H1 (cell line): ENCODE measurements at regions not wholly inside any gene's neighbourhood (a gene's known extent, or its start where the extent isn't known, plus 50 kb on each side); places are given as distances from the start of the nearest gene placed in this dataset.

ENCODE experiments used
- CTCF ChIA-PET: fragments of 300-600 bp; sonication (Branson Sonifier 250); formaldehyde crosslinking; loops from one replicate; lab custom pipeline; 2021; ENCODE audit not compliant: partially characterized antibody; lab: Charles Lee
- POLR2A ChIA-PET: fragments of 300-600 bp; sonication (Branson Sonifier 250); formaldehyde crosslinking; loops from one replicate; lab custom pipeline; 2021; ENCODE audit warnings: inconsistent platforms; ENCODE audit not compliant: partially characterized antibody; lab: Charles Lee
- DNase-seq, 2 experiments: peaks; one replicate each; pipeline versions ENCODE4 v3.0.0 to v3.0.0-alpha.2; 2010 to 2022; ENCODE audit warnings: low spot score in 2 of 2, low read depth in 1 of 2, mixed read lengths in 1 of 2
- FAIRE-seq: peaks from 2 replicates; lab custom pipeline; 2011; peaks lifted over from hg19 to GRCh38; lab: Jason Lieb, UNC
- H2AFZ ChIP-seq: 2 replicates; pipeline ENCODE4 v1.8.1; 2012; ENCODE audit warnings: low read length, inconsistent platforms
- H2AK5ac ChIP-seq: 2 replicates; pipeline ENCODE4 v1.6.1; 2013; ENCODE audit warnings: low read depth, low read length
- H2BK120ac ChIP-seq: replicated peaks from 2 replicates; pipeline ENCODE3; 2013; ENCODE audit warnings: low read depth, low read length, inconsistent platforms
- H2BK12ac ChIP-seq: 2 replicates; pipeline ENCODE4 v1.6.1; 2013; ENCODE audit warnings: low read depth, low read length
- H2BK15ac ChIP-seq: 2 replicates; pipeline ENCODE4 v1.6.1; 2013; ENCODE audit warnings: low read length
- H2BK20ac ChIP-seq: 2 replicates; pipeline ENCODE4 v1.6.1; 2013; ENCODE audit warnings: low read length
- H2BK5ac ChIP-seq: 2 replicates; pipeline ENCODE4 v1.6.1; 2013; ENCODE audit warnings: low read depth, low read length
- H3K14ac ChIP-seq: 2 replicates; pipeline ENCODE4 v1.6.1; 2013; ENCODE audit warnings: inconsistent platforms; ENCODE audit not compliant: insufficient read length
- H3K18ac ChIP-seq: 2 replicates; pipeline ENCODE4 v1.6.1; 2013; ENCODE audit warnings: low read length; ENCODE audit errors: extremely low read depth
- H3K23ac ChIP-seq: 2 replicates; pipeline ENCODE4 v1.6.1; 2013; ENCODE audit warnings: inconsistent platforms; ENCODE audit not compliant: insufficient read length
- H3K23me2 ChIP-seq: 2 replicates; pipeline ENCODE4 v1.6.1; 2013; ENCODE audit warnings: low read depth, low read length
- H3K27ac ChIP-seq: 2 replicates; pipeline ENCODE4 v1.6.1; 2011; ENCODE audit warnings: low read depth, low read length, inconsistent platforms
- H3K27me3 ChIP-seq, 4 experiments: replicated peaks in 1 of 4; 1 replicate in 1 of 4; 2 replicates in 3 of 4; pipeline versions ENCODE4 v1.6.1 to v1.8.1; 2011 to 2013; ENCODE audit warnings: low read length in 3 of 4, mild to moderate bottlenecking in 3 of 4, inconsistent platforms in 2 of 4, mixed read lengths in 2 of 4, moderate library complexity in 1 of 4; ENCODE audit not compliant: control insufficient read depth in 3 of 4, insufficient read depth in 3 of 4; ENCODE audit errors: extremely low read depth in 1 of 4
- H3K36me3 ChIP-seq, 4 experiments: 2 replicates each; pipeline versions ENCODE4 v1.6.1 to v1.8.1; 2011 to 2013; ENCODE audit warnings: mild to moderate bottlenecking in 4 of 4, low read length in 3 of 4, moderate library complexity in 2 of 4, control low read depth in 1 of 4, inconsistent platforms in 1 of 4; ENCODE audit not compliant: insufficient read depth in 4 of 4, control insufficient read depth in 2 of 4
- H3K4ac ChIP-seq: replicated peaks from 2 replicates; pipeline ENCODE3; 2013; ENCODE audit warnings: low read length, low read depth, mixed read lengths, inconsistent platforms; ENCODE audit not compliant: insufficient read length
- H3K4me1 ChIP-seq, 4 experiments: replicated peaks in 1 of 4; 1 replicate in 1 of 4; 2 replicates in 3 of 4; pipeline versions ENCODE4 v1.6.1 to v1.8.1; 2011 to 2013; ENCODE audit warnings: low read length in 3 of 4, inconsistent platforms in 2 of 4, mixed read lengths in 1 of 4; ENCODE audit not compliant: insufficient read depth in 4 of 4, control insufficient read depth in 3 of 4
- H3K4me2 ChIP-seq, 2 experiments: 2 replicates each; pipeline versions ENCODE4 v1.6.1 to v1.8.1; 2011 to 2013; ENCODE audit warnings: low read depth in 2 of 2, low read length in 2 of 2, control low read depth in 1 of 2, inconsistent platforms in 1 of 2, mild to moderate bottlenecking in 1 of 2; ENCODE audit not compliant: insufficient read depth in 1 of 2
- H3K4me3 ChIP-seq, 4 experiments: fragments of 200-600, 300-600 bp in 1 of 4; sonication (generic), shearing (Covaris generic), sonication (Bioruptor Twin) in 1 of 4; 2 replicates each; pipeline versions ENCODE4 v1.5.1 to v1.8.1; 2011 to 2016; ENCODE audit warnings: low read length in 4 of 4, low read depth in 3 of 4, control low read depth in 2 of 4, inconsistent platforms in 2 of 4, mild to moderate bottlenecking in 2 of 4, mixed read lengths in 1 of 4, moderate library complexity in 1 of 4; ENCODE audit not compliant: insufficient read depth in 2 of 4; ENCODE audit errors: extremely low read depth in 1 of 4
- H3K56ac ChIP-seq: replicated peaks from 2 replicates; pipeline ENCODE3; 2013; ENCODE audit warnings: low read depth, mild to moderate bottlenecking, mixed read lengths, low read length, inconsistent platforms; ENCODE audit not compliant: insufficient read length
- H3K79me1 ChIP-seq: 2 replicates; pipeline ENCODE4 v1.6.1; 2013; ENCODE audit warnings: low read depth, low read length, control low read depth
- H3K79me2 ChIP-seq, 2 experiments: 2 replicates each; pipeline versions ENCODE4 v1.6.1 to v1.8.1; 2012 to 2013; ENCODE audit warnings: low read length in 2 of 2, mild to moderate bottlenecking in 2 of 2, inconsistent platforms in 1 of 2; ENCODE audit not compliant: insufficient read depth in 2 of 2, control insufficient read depth in 1 of 2
- H3K9ac ChIP-seq, 4 experiments: replicated peaks in 1 of 4; 1 replicate in 1 of 4; 2 replicates in 3 of 4; pipeline versions ENCODE4 v1.6.1 to v1.8.1; 2011 to 2013; ENCODE audit warnings: low read depth in 3 of 4, low read length in 3 of 4, control low read depth in 2 of 4, mild to moderate bottlenecking in 2 of 4, moderate library complexity in 2 of 4, inconsistent platforms in 1 of 4; ENCODE audit errors: extremely low read depth in 1 of 4
- H3K9me3 ChIP-seq, 2 experiments: 2 replicates each; pipeline versions ENCODE4 v1.6.1 to v1.8.1; 2012 to 2013; ENCODE audit warnings: mild to moderate bottlenecking in 2 of 2, moderate library complexity in 2 of 2, control low read depth in 1 of 2, inconsistent platforms in 1 of 2, low read depth in 1 of 2, low read length in 1 of 2, mixed read lengths in 1 of 2; ENCODE audit not compliant: insufficient read depth in 2 of 2
- H4K20me1 ChIP-seq, 2 experiments: replicated peaks in 1 of 2; 2 replicates each; pipeline versions ENCODE3 to v1.8.1; 2011 to 2013; ENCODE audit warnings: inconsistent platforms in 2 of 2, low read length in 2 of 2, mild to moderate bottlenecking in 1 of 2; ENCODE audit not compliant: insufficient read depth in 2 of 2, control insufficient read depth in 1 of 2
- H4K5ac ChIP-seq: 2 replicates; pipeline ENCODE4 v1.6.1; 2013; ENCODE audit warnings: low read length, low read depth, mixed read lengths, inconsistent platforms; ENCODE audit not compliant: insufficient read length
- H4K8ac ChIP-seq: 2 replicates; pipeline ENCODE4 v1.8.0; 2013; ENCODE audit warnings: mild to moderate bottlenecking, moderate library complexity, low read length, inconsistent platforms; ENCODE audit not compliant: insufficient read depth; ENCODE audit errors: extremely low read depth
- H4K91ac ChIP-seq: replicated peaks from 2 replicates; pipeline ENCODE3; 2013; ENCODE audit warnings: low read length, mixed read lengths, inconsistent platforms; ENCODE audit not compliant: insufficient read length
- EGR1 ChIP-seq: IDR thresholded peaks from 2 replicates; pipeline ENCODE4 v1.6.1; 2011; ENCODE audit warnings: low read depth, low read length, borderline replicate concordance
- HDAC2 ChIP-seq, 2 experiments: fragments of 300-600 bp in 1 of 2; sonication (generic) in 1 of 2; IDR thresholded peaks; 2 replicates each; pipeline ENCODE4 v1.6.1; 2011 to 2012; ENCODE audit warnings: low read depth in 2 of 2, low read length in 2 of 2, mild to moderate bottlenecking in 2 of 2, moderate library complexity in 2 of 2, borderline replicate concordance in 1 of 2, inconsistent platforms in 1 of 2
- PHF8 ChIP-seq: fragments of 200-600 bp; sonication (generic); conservative IDR thresholded peaks from 2 replicates; pipeline ENCODE4 v1.7.1; 2012; ENCODE audit warnings: low read depth, mild to moderate bottlenecking, inconsistent platforms, low read length, moderate library complexity
- RBBP5 ChIP-seq: IDR thresholded peaks from 2 replicates; pipeline ENCODE4 v1.7.1; 2012; ENCODE audit warnings: low read depth, mild to moderate bottlenecking, inconsistent platforms, low read length, moderate library complexity, borderline replicate concordance
- SRF ChIP-seq: IDR thresholded peaks from 2 replicates; pipeline ENCODE4 v1.6.1; 2011; ENCODE audit warnings: mild to moderate bottlenecking, low read depth, low read length, moderate library complexity
- TAF1 ChIP-seq: IDR thresholded peaks from 2 replicates; pipeline ENCODE4 v1.6.1; 2011; ENCODE audit warnings: mild to moderate bottlenecking, low read depth, low read length
- WGBS, 2 experiments: shearing (Covaris generic) in 1 of 2; methylation state at CpG; one replicate each; pipeline versions ENCODE4 v1.1.6 to v1.1.7; 2013 to 2015; ENCODE audit warnings: low lambda C conversion rate in 2 of 2, mixed read lengths in 2 of 2, inconsistent platforms in 1 of 2, low coverage in 1 of 2, missing lambda C conversion rate in 1 of 2; ENCODE audit not compliant: insufficient replicate concordance in 2 of 2, insufficient coverage in 1 of 2, insufficient read length in 1 of 2; ENCODE audit errors: extremely low coverage in 1 of 2, missing lambda C conversion rate in 1 of 2; 5-methylcytosine and 5-hydroxymethylcytosine counted together
- TF ChIP-seq, protein P1 (sequence below): IDR thresholded peaks from 2 replicates; pipeline ENCODE4 v1.6.1; 2011; ENCODE audit warnings: low read length, improper control_type of control experiment

DNA sequence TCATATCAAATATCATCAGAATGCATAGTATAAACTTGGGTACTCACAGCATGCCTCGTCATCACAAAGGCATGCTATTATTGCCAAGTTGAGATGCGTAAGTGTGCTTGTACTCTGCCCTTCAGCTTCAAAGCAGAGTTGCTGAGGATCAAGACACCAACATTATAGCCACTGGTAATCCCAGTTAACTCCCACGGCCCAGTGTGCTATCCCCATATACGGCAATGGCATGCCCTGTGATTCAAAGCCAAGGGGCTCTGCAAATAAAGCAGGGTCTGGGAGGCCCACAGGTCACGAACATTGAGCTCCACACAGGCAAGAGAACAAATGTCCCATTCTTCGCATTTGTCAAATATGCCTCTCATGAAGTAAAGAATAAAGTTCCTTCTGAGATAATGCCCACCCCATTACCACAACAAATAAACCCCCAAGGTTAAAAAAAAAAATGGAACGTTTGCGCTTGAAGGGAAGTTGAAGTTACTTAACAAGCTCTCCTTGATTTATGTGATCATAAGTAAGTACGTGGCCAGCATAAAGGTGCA is 298.1 kb upstream of the NECTIN3 start:
- Histone ChIP-seq H3K36me3 (no peaks in the 10 kb centered on the region), H4K20me1 (no peaks in the 10 kb centered on the region), H4K91ac (no peak overlapping the region), H3K23me2 (no peaks in the 10 kb centered on the region), H3K79me1 (no peaks in the 10 kb centered on the region), H3K4ac (no peak overlapping the region), H2AFZ (no peak overlapping the region; the same call in 1 of the 2 replicates), H2BK12ac (no peak overlapping the region), H3K18ac (no peak overlapping the region), H3K4me1 (peaks cover 0 to 2% (median 0%) of the 10 kb centered on the region in 4 experiments; a peak in 2 of 7 replicates), H2BK20ac (no peak overlapping the region), H2AK5ac (no peak overlapping the region), H3K27me3 (no peaks in the 10 kb centered on the region), H3K9me3 (peaks cover 5 to 7% of the 10 kb centered on the region in 2 experiments; a peak in 3 of 4 replicates), H3K4me2 (no peak overlapping the region), H3K56ac (no peak overlapping the region), H2BK5ac (no peak overlapping the region), H3K27ac (no peak overlapping the region), H3K23ac (no peak overlapping the region), H4K5ac (no peak overlapping the region), H3K14ac (no peak overlapping the region), H3K9ac (no peak overlapping the region), H4K8ac (no peak overlapping the region), H3K79me2 (no peaks in the 10 kb centered on the region), H3K4me3 (no peak overlapping the region), H2BK15ac (no peak overlapping the region)
- CTCF ChIA-PET: interaction anchor here (0.8 kb wide), 1 partner anchor 307 kb away, joined by 3 read pairs; no protein-coding TSS in a partner anchor
- DNase-seq: no peak
- WGBS, 2 experiments: 80% methylated on average over 9 of the region's 9 CpGs; no CpG with 5 or more reads in 1 of the 2 experiments
- no peak for FAIRE-seq
- no peak for TF ChIP-seq RBBP5
- no peak for TF ChIP-seq TAF1
- no peak for TF ChIP-seq EGR1
- TF ChIP-seq, protein P1, sequence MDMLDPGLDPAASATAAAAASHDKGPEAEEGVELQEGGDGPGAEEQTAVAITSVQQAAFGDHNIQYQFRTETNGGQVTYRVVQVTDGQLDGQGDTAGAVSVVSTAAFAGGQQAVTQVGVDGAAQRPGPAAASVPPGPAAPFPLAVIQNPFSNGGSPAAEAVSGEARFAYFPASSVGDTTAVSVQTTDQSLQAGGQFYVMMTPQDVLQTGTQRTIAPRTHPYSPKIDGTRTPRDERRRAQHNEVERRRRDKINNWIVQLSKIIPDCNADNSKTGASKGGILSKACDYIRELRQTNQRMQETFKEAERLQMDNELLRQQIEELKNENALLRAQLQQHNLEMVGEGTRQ: no peak
- no peak for TF ChIP-seq HDAC2 (IDR thresholded peaks at IDR 0.05; ENCODE audit: borderline replicate concordance in 1 of 2, low read depth in 2 of 2, low read length in 2 of 2)
- TF ChIP-seq SRF: peak; percentile 46; the same call in 1 of the 2 replicates
- no peak for TF ChIP-seq PHF8
- TF ChIP-seq, all 59 proteins: peak for 1
- H2BK120ac ChIP-seq: no peak overlapping the region
- POLR2A ChIA-PET: interaction anchor here (0.6 kb wide), 2 partner anchors 107 to 1977 kb away, joined by 3 to 5 read pairs; no protein-coding TSS in a partner anchor
